ENCODE measurements at regions not wholly inside any gene's neighbourhood (a gene's known extent, or its start where the extent isn't known, plus 50 kb on each side); places are given as distances from the start of the nearest gene placed in this dataset.

GRCh38 chr13:74346960-74347359, 212.8 kb upstream of the KLF12 start:
- ATAC-seq (replicated peaks in 1 of 2) = no peak

GRCh38 chr13:74338341-74338740, 204.1 kb upstream of the KLF12 start:
- no peaks in the 10 kb centered on the region for H3K27me3 Mint-ChIP-seq (ENCODE audit: low read depth)
- H3K36me3 Mint-ChIP-seq (ENCODE audit: insufficient read depth in 2 of 2) = peaks cover 3 to 5% of the 10 kb centered on the region in 2 donors
- ATAC-seq (replicated peaks in 1 of 2) (no peak), DNase-seq (no peak)
- H3K4me3 Mint-ChIP-seq = no peak overlapping the region
- H3K27ac Mint-ChIP-seq = no peak overlapping the region
- H3K9me3 Mint-ChIP-seq = peaks cover 1 to 9% of the 10 kb centered on the region in 2 donors
- H3K4me1 Mint-ChIP-seq (ENCODE audit: low read depth) = no peaks in the 10 kb centered on the region

More at GRCh38 chr13:74346960-74347359, 212.8 kb upstream of the KLF12 start:
- no peaks in the 10 kb centered on the region for H3K27me3 Mint-ChIP-seq (ENCODE audit: low read depth)
- H3K27ac Mint-ChIP-seq = no peak overlapping the region
- no peaks in the 10 kb centered on the region for H3K4me1 Mint-ChIP-seq (ENCODE audit: low read depth)
- H3K4me3 Mint-ChIP-seq = no peak overlapping the region
- no peak for DNase-seq
- peaks cover 11 to 19% of the 10 kb centered on the region in 2 donors for H3K9me3 Mint-ChIP-seq
- peaks cover 10 to 18% of the 10 kb centered on the region in 2 donors for H3K36me3 Mint-ChIP-seq (ENCODE audit: insufficient read depth in 2 of 2)

GRCh38 chr13:74336546-74336945, 202.3 kb upstream of the KLF12 start:
- no peak overlapping the region for H3K27ac Mint-ChIP-seq
- H3K4me1 Mint-ChIP-seq (ENCODE audit: low read depth) = no peaks in the 10 kb centered on the region
- peaks cover 0 to 5% of the 10 kb centered on the region in 2 donors for H3K9me3 Mint-ChIP-seq
- H3K27me3 Mint-ChIP-seq (ENCODE audit: low read depth) = no peaks in the 10 kb centered on the region
- peaks cover 0 to 1% of the 10 kb centered on the region in 2 donors for H3K36me3 Mint-ChIP-seq (ENCODE audit: insufficient read depth in 2 of 2)
- no peak overlapping the region for H3K4me3 Mint-ChIP-seq
- ATAC-seq (replicated peaks in 1 of 2) = no peak
- no peak for DNase-seq

- H3K9me3 Mint-ChIP-seq = peaks cover 0 to under 1% of the 10 kb centered on the region in 2 donors
- H3K27me3 Mint-ChIP-seq (ENCODE audit: low read depth) = no peaks in the 10 kb centered on the region
- H3K4me3 Mint-ChIP-seq = no peak overlapping the region
- ATAC-seq (replicated peaks in 1 of 2) (no peak), DNase-seq (no peak)
- no peak overlapping the region for H3K27ac Mint-ChIP-seq
- no peaks in the 10 kb centered on the region for H3K4me1 Mint-ChIP-seq (ENCODE audit: low read depth)
- no peaks in the 10 kb centered on the region for H3K36me3 Mint-ChIP-seq (ENCODE audit: insufficient read depth in 2 of 2)
Observed at GRCh38 chr13:74335370-74335769, 201.2 kb upstream of the KLF12 start.

GRCh38 chr13:74329962-74330361, 195.8 kb upstream of the KLF12 start:
- Mint-ChIP-seq H3K9me3 (peaks cover 0 to 2% of the 10 kb centered on the region in 2 donors), H3K4me3 (no peak overlapping the region), H3K27me3 (ENCODE audit: low read depth) (no peaks in the 10 kb centered on the region), H3K27ac (no peak overlapping the region), H3K36me3 (ENCODE audit: insufficient read depth in 2 of 2) (no peaks in the 10 kb centered on the region), H3K4me1 (ENCODE audit: low read depth) (no peaks in the 10 kb centered on the region)
- no peak for DNase-seq
- no peak for ATAC-seq (replicated peaks in 1 of 2)

- Mint-ChIP-seq H3K9me3 (peaks cover 0 to 2% of the 10 kb centered on the region in 2 donors), H3K27me3 (ENCODE audit: low read depth) (no peaks in the 10 kb centered on the region), H3K4me1 (ENCODE audit: low read depth) (no peaks in the 10 kb centered on the region)
Observed at GRCh38 chr13:74325106-74325505, 190.9 kb upstream of the KLF12 start.

GRCh38 chr13:74324338-74324737, 190.1 kb upstream of the KLF12 start:
- DNase-seq (no peak), ATAC-seq (replicated peaks in 1 of 2) (no peak)
- Mint-ChIP-seq H3K4me1 (ENCODE audit: low read depth) (no peaks in the 10 kb centered on the region), H3K4me3 (no peak overlapping the region), H3K36me3 (ENCODE audit: insufficient read depth in 2 of 2) (no peaks in the 10 kb centered on the region), H3K27ac (no peak overlapping the region), H3K9me3 (peaks cover 0 to 2% of the 10 kb centered on the region in 2 donors), H3K27me3 (ENCODE audit: low read depth) (no peaks in the 10 kb centered on the region)

More at GRCh38 chr13:74325106-74325505, 190.9 kb upstream of the KLF12 start:
- Mint-ChIP-seq H3K27ac (no peak overlapping the region), H3K36me3 (ENCODE audit: insufficient read depth in 2 of 2) (no peaks in the 10 kb centered on the region), H3K4me3 (no peak overlapping the region)
- ATAC-seq (replicated peaks in 1 of 2) = no peak
- DNase-seq = no peak

- Mint-ChIP-seq H3K4me1 (ENCODE audit: low read depth) (no peaks in the 10 kb centered on the region), H3K27me3 (ENCODE audit: low read depth) (no peaks in the 10 kb centered on the region), H3K36me3 (ENCODE audit: insufficient read depth in 2 of 2) (no peaks in the 10 kb centered on the region), H3K9me3 (peaks cover 0 to 2% of the 10 kb centered on the region in 2 donors), H3K27ac (no peak overlapping the region), H3K4me3 (no peak overlapping the region)
- no peak for DNase-seq
- no peak for ATAC-seq (replicated peaks in 1 of 2)
Observed at GRCh38 chr13:74322562-74322961, 188.4 kb upstream of the KLF12 start.

GRCh38 chr13:74320282-74320681, 186.1 kb upstream of the KLF12 start:
- Mint-ChIP-seq H3K4me3 (no peak overlapping the region), H3K9me3 (no peaks in the 10 kb centered on the region), H3K36me3 (ENCODE audit: insufficient read depth in 2 of 2) (no peaks in the 10 kb centered on the region), H3K27me3 (ENCODE audit: low read depth) (no peaks in the 10 kb centered on the region), H3K4me1 (ENCODE audit: low read depth) (peaks cover 8% of the 10 kb centered on the region), H3K27ac (no peak overlapping the region)
- no peak for DNase-seq
- ATAC-seq (replicated peaks in 1 of 2) = no peak

GRCh38 chr13:74316547-74316946, 182.3 kb upstream of the KLF12 start:
- Mint-ChIP-seq H3K9me3 (no peaks in the 10 kb centered on the region), H3K36me3 (ENCODE audit: insufficient read depth in 2 of 2) (no peaks in the 10 kb centered on the region), H3K4me3 (no peak overlapping the region), H3K27me3 (ENCODE audit: low read depth) (no peaks in the 10 kb centered on the region), H3K27ac (no peak overlapping the region), H3K4me1 (ENCODE audit: low read depth) (peaks cover 8% of the 10 kb centered on the region)
- ATAC-seq (replicated peaks in 1 of 2) = no peak
- DNase-seq = no peak

GRCh38 chr13:74306496-74306895, 172.3 kb upstream of the KLF12 start:
- Mint-ChIP-seq H3K36me3 (ENCODE audit: insufficient read depth in 2 of 2) (peaks cover 2 to 4% of the 10 kb centered on the region in 2 donors), H3K27ac (no peak overlapping the region), H3K4me3 (peak overlapping the region in 1 of 2 donors; percentile 33), H3K9me3 (peaks cover 2 to 6% of the 10 kb centered on the region in 2 donors), H3K27me3 (ENCODE audit: low read depth) (no peaks in the 10 kb centered on the region), H3K4me1 (ENCODE audit: low read depth) (no peaks in the 10 kb centered on the region)
- peak; percentile 44 to 52 for ATAC-seq (replicated peaks in 1 of 2)
- no peak for DNase-seq

- Mint-ChIP-seq H3K4me3 (no peak overlapping the region), H3K9me3 (peaks cover 2 to 6% of the 10 kb centered on the region in 2 donors), H3K36me3 (ENCODE audit: insufficient read depth in 2 of 2) (peaks cover 2 to 4% of the 10 kb centered on the region in 2 donors), H3K27me3 (ENCODE audit: low read depth) (no peaks in the 10 kb centered on the region), H3K27ac (no peak overlapping the region), H3K4me1 (ENCODE audit: low read depth) (no peaks in the 10 kb centered on the region)
- ATAC-seq (replicated peaks in 1 of 2) (no peak), DNase-seq (no peak)
Observed at GRCh38 chr13:74305876-74306275, 171.7 kb upstream of the KLF12 start.

- no peaks in the 10 kb centered on the region for H3K27me3 Mint-ChIP-seq (ENCODE audit: low read depth)
- H3K4me1 Mint-ChIP-seq (ENCODE audit: low read depth) = no peaks in the 10 kb centered on the region
- ATAC-seq (replicated peaks in 1 of 2) = no peak
Observed at GRCh38 chr13:74301258-74301935, 167.2 kb upstream of the KLF12 start.

GRCh38 chr13:74300162-74300561, 166.0 kb upstream of the KLF12 start:
- no peak overlapping the region for H3K4me3 Mint-ChIP-seq
- no peaks in the 10 kb centered on the region for H3K4me1 Mint-ChIP-seq (ENCODE audit: low read depth)
- no peaks in the 10 kb centered on the region for H3K27me3 Mint-ChIP-seq (ENCODE audit: low read depth)
- no peaks in the 10 kb centered on the region for H3K36me3 Mint-ChIP-seq (ENCODE audit: insufficient read depth in 2 of 2)
- no peak overlapping the region for H3K27ac Mint-ChIP-seq
- DNase-seq (no peak), ATAC-seq (replicated peaks in 1 of 2) (no peak)
- H3K9me3 Mint-ChIP-seq = no peaks in the 10 kb centered on the region

More at GRCh38 chr13:74301258-74301935, 167.2 kb upstream of the KLF12 start:
- no peak for DNase-seq
- Mint-ChIP-seq H3K9me3 (no peaks in the 10 kb centered on the region), H3K4me3 (no peak overlapping the region), H3K27ac (no peak overlapping the region), H3K36me3 (ENCODE audit: insufficient read depth in 2 of 2) (no peaks in the 10 kb centered on the region)

All from activated T-cell treated with anti-CD3 and anti-CD28 coated beads, Interleukin-2, amount 50 U/mL, for 72 hours (primary cell).